Keratinocyte (primary cell): ENCODE measurements at regions not wholly inside any gene's neighbourhood (a gene's known extent, or its start where the extent isn't known, plus 50 kb on each side); places are given as distances from the start of the nearest gene placed in this dataset.

ENCODE experiments used
- DNase-seq: peaks from one replicate; pipeline ENCODE4 v3.0.0-alpha.2; 2011; ENCODE audit warnings: low read depth, missing footprints, low spot score
- FAIRE-seq: peaks from 2 replicates; lab custom pipeline; 2011; peaks lifted over from hg19 to GRCh38; lab: Jason Lieb, UNC
- H2AFZ ChIP-seq: 2 replicates; pipeline ENCODE4 v1.6.0; 2012; ENCODE audit warnings: low read length, control low read depth, inconsistent platforms; ENCODE audit not compliant: control insufficient read depth
- H3K27ac ChIP-seq: 2 replicates; pipeline ENCODE4 v1.5.1; 2011; ENCODE audit warnings: low read length; ENCODE audit not compliant: control insufficient read depth, insufficient read depth
- H3K27me3 ChIP-seq: 3 replicates; pipeline ENCODE4 v1.6.0; 2011; ENCODE audit warnings: low read length; ENCODE audit not compliant: control insufficient read depth, insufficient read depth; ENCODE audit errors: extremely low read depth
- H3K36me3 ChIP-seq, 2 experiments: 2 replicates in 1 of 2; 3 replicates in 1 of 2; pipeline ENCODE4 v1.5.1; 2011; ENCODE audit warnings: low read length in 2 of 2, mild to moderate bottlenecking in 1 of 2; ENCODE audit not compliant: control insufficient read depth in 2 of 2, insufficient read depth in 2 of 2; ENCODE audit errors: extremely low read depth in 1 of 2
- H3K4me1 ChIP-seq: 3 replicates; pipeline ENCODE4 v1.5.1; 2011; ENCODE audit warnings: low read length; ENCODE audit not compliant: control insufficient read depth, insufficient read depth; ENCODE audit errors: extremely low read depth
- H3K4me2 ChIP-seq: 3 replicates; pipeline ENCODE4 v1.6.0; 2011; ENCODE audit warnings: low read depth, low read length; ENCODE audit not compliant: control insufficient read depth, insufficient read depth; ENCODE audit errors: extremely low read depth
- H3K4me3 ChIP-seq, 3 experiments: fragments of 200-600 bp in 1 of 3; sonication (generic) in 1 of 3; 2 replicates in 2 of 3; 3 replicates in 1 of 3; pipeline ENCODE4 v1.5.1; 2011 to 2016; ENCODE audit warnings: low read length in 3 of 3, mild to moderate bottlenecking in 3 of 3, control low read depth in 2 of 3, inconsistent platforms in 1 of 3, low read depth in 1 of 3, mixed read lengths in 1 of 3, mixed run types in 1 of 3, moderate library complexity in 1 of 3; ENCODE audit not compliant: control insufficient read depth in 2 of 3, insufficient read depth in 2 of 3; ENCODE audit errors: extremely low read depth in 1 of 3
- H3K79me2 ChIP-seq: 2 replicates; pipeline ENCODE4 v1.6.0; 2012; ENCODE audit warnings: low read length; ENCODE audit not compliant: control insufficient read depth, insufficient read depth
- H3K9ac ChIP-seq: 3 replicates; pipeline ENCODE4 v1.6.0; 2011; ENCODE audit warnings: low read length; ENCODE audit not compliant: control insufficient read depth, insufficient read depth; ENCODE audit errors: extremely low read depth
- H3K9me1 ChIP-seq: 3 replicates; pipeline ENCODE4 v1.6.0; 2011; ENCODE audit warnings: low read length; ENCODE audit not compliant: control insufficient read depth, insufficient read depth; ENCODE audit errors: extremely low read depth
- H3K9me3 ChIP-seq: 2 replicates; pipeline ENCODE4 v1.5.1; 2012; ENCODE audit warnings: low read depth, low read length; ENCODE audit not compliant: control insufficient read depth
- H4K20me1 ChIP-seq: 3 replicates; pipeline ENCODE4 v1.6.0; 2011; ENCODE audit warnings: low read length; ENCODE audit not compliant: control insufficient read depth, insufficient read depth; ENCODE audit errors: extremely low read depth
- EZH2 ChIP-seq: IDR thresholded peaks from one replicate; pipeline ENCODE4 v1.6.1; 2012; ENCODE audit warnings: inconsistent platforms, mild to moderate bottlenecking, low read length, moderate library complexity
- dilution Hi-C: fragments of 300-500 bp; cut with MboI; formaldehyde crosslinking; loops from one replicate; pipeline ENCODE4 v1.7.0; 2020; ENCODE audit warnings: low sequenced_read_pairs; ENCODE audit not compliant: extremely low pct_ligation_motif_present
- TF ChIP-seq, protein P1 (sequence below), 3 experiments: IDR thresholded peaks in 1 of 3; conservative IDR thresholded peaks in 1 of 3; optimal IDR thresholded peaks in 1 of 3; 2 replicates in 2 of 3; 3 replicates in 1 of 3; pipeline versions ENCODE3 to v1.5.1; 2011; ENCODE audit warnings: low read length in 3 of 3, mild to moderate bottlenecking in 3 of 3, moderate library complexity in 2 of 3, control low read depth in 1 of 3, inconsistent platforms in 1 of 3; ENCODE audit not compliant: insufficient read depth in 2 of 3; ENCODE audit errors: extremely low read depth in 1 of 3

- dilution Hi-C loops: no loop called here
- no peaks in the 10 kb centered on the region for H3K9me1 ChIP-seq
- no peak overlapping the region for H3K4me2 ChIP-seq
- H4K20me1 ChIP-seq: no peaks in the 10 kb centered on the region
- H3K9ac ChIP-seq: no peak overlapping the region
- H3K27ac ChIP-seq: no peak overlapping the region
- no peaks in the 10 kb centered on the region for H3K36me3 ChIP-seq
- no peak overlapping the region for H2AFZ ChIP-seq
- peaks cover 4% of the 10 kb centered on the region for H3K9me3 ChIP-seq
- TF ChIP-seq, protein P1, sequence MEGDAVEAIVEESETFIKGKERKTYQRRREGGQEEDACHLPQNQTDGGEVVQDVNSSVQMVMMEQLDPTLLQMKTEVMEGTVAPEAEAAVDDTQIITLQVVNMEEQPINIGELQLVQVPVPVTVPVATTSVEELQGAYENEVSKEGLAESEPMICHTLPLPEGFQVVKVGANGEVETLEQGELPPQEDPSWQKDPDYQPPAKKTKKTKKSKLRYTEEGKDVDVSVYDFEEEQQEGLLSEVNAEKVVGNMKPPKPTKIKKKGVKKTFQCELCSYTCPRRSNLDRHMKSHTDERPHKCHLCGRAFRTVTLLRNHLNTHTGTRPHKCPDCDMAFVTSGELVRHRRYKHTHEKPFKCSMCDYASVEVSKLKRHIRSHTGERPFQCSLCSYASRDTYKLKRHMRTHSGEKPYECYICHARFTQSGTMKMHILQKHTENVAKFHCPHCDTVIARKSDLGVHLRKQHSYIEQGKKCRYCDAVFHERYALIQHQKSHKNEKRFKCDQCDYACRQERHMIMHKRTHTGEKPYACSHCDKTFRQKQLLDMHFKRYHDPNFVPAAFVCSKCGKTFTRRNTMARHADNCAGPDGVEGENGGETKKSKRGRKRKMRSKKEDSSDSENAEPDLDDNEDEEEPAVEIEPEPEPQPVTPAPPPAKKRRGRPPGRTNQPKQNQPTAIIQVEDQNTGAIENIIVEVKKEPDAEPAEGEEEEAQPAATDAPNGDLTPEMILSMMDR (optimal IDR thresholded peaks at IDR 0.05 in 1 of 3, IDR thresholded peaks at IDR 0.05 in 1 of 3, conservative IDR thresholded peaks at IDR 0.05 in 1 of 3; ENCODE audit: extremely low read depth in 1 of 3, insufficient read depth in 2 of 3, low read length in 3 of 3): no peak
- TF ChIP-seq EZH2: no peak
- FAIRE-seq (no peak), DNase-seq (no peak)
- no peak overlapping the region for H3K4me3 ChIP-seq
- no peaks in the 10 kb centered on the region for H3K27me3 ChIP-seq
- H3K79me2 ChIP-seq: no peaks in the 10 kb centered on the region
- peaks cover under 1% of the 10 kb centered on the region for H3K4me1 ChIP-seq
Observed at GRCh38 chr11:95571718-95572260, 217.8 kb downstream of the FAM76B start.

DNA sequence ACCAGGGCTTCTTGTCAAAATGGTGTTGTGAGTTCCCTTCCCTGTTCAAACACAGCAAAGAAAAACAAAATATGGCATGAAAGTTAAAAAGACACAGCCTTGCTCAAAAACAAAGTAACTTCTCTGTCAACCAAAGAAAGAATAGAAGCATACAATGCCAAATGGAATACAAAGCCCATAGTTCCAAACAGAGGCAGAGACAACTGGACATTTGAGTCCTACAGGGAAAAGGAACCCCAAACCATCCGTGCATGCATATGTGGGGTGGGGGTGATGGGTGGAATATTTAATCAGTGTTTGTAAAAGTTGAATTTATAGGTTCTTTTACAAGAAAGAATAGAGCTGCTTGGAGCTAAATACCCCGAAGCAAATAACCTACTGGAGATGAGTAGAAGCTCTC is 218.7 kb downstream of the FAM76B start:
- no peaks in the 10 kb centered on the region for H4K20me1 ChIP-seq
- FAIRE-seq: no peak
- H2AFZ ChIP-seq: no peak overlapping the region

More for the DNA sequence above, 218.7 kb downstream of the FAM76B start:
- Histone ChIP-seq H3K27ac (no peak overlapping the region), H3K9me3 (peaks cover 4% of the 10 kb centered on the region), H3K4me3 (no peak overlapping the region), H3K36me3 (no peaks in the 10 kb centered on the region), H3K4me2 (no peak overlapping the region), H3K27me3 (no peaks in the 10 kb centered on the region), H3K9me1 (no peaks in the 10 kb centered on the region), H3K4me1 (no peaks in the 10 kb centered on the region), H3K9ac (no peak overlapping the region), H3K79me2 (no peaks in the 10 kb centered on the region)
- TF ChIP-seq, protein P1 (optimal IDR thresholded peaks at IDR 0.05 in 1 of 3, IDR thresholded peaks at IDR 0.05 in 1 of 3, conservative IDR thresholded peaks at IDR 0.05 in 1 of 3; ENCODE audit: extremely low read depth in 1 of 3, insufficient read depth in 2 of 3, low read length in 3 of 3): no peak
- no peak for TF ChIP-seq EZH2
- no peak for DNase-seq
- dilution Hi-C loops: no loop called here
